ENCODE measurements at regions not wholly inside any gene's neighbourhood (a gene's known extent, or its start where the extent isn't known, plus 50 kb on each side); places are given as distances from the start of the nearest gene placed in this dataset.
"Not testable (repeated sequence)": the region's sequence is repeated elsewhere in the genome, so short reads cannot be mapped to it uniquely, and the experiment has no call there.

DNA sequence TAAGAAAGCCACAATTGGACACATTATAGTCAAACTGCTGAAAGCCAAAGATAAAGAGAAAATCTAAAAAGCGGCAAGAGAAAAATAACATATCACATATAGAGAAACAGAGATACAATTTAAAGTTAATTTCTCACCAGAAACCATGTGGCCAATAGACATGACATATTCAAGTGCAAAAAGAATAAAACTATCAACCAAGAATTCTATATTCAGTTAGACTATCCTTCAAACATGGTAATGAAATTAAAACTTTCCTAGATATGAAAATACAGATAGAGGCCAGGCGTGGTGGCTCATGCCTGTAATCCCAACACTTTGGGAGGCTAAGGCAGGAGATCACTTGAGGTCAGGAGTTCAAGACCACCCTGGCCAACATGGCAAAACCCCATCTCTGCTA is 129.1 kb upstream of the RNF32 start:
- DNase-seq: no peak

DNA sequence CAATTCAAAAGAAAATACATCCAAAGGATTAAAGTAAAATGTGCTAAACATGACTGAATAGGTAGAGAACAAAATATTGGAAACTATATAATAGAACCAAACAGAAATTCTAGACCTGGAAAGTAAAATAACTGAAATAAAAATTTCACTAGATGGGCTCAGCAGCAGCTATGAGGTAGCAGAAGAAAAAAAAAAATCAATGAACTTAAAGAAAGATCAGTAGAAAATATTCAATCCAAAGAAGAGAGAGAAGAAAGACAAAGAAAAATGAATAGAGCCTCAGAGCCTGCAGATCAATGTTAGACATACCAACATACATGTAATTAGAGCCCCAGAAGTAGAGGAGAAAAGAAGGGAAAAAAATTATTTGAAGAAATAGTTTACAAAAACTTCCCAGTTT is 129.6 kb upstream of the RNF32 start:
- no peak for DNase-seq

DNA sequence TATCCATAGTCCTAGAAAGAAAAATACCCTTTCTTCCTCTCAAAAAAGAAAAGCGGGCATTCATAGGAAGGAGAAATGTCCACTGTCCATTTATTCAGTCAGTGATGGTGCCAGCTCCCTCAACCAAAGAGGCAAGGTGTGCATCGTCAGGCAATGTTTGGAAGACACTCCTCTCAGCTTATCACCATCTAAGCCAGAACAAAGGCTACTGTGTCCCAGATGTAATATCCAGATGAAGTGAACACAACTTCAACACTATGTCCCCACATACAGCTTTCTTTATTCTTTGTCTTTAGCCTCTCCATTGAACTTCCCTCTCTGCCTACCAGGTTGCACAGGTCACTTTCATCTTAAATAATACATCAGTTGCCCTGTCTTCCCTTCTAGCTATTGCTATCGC is 131.4 kb upstream of the RNF32 start:
- no peak for DNase-seq

DNA sequence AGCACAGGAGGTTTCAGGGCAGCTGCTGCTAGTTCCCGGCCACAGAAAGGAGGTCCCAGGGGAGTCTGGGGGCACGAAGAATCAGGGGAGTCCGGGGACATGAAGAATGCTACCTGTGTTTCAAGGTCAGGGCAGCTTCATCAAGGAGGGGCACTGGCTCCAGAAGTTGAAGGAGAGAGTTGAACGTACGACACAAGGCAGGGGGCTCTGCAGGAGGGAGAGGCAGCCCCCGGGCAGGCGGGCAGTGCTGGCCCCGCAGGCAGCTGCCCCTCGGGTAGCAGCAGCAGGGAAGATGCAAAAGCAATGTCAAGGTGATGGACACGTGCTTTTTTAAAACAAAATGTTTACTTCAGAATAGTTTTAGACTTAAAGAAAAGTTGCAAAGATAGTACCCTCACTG is 134.7 kb upstream of the RNF32 start:
- DNase-seq: no peak

DNA sequence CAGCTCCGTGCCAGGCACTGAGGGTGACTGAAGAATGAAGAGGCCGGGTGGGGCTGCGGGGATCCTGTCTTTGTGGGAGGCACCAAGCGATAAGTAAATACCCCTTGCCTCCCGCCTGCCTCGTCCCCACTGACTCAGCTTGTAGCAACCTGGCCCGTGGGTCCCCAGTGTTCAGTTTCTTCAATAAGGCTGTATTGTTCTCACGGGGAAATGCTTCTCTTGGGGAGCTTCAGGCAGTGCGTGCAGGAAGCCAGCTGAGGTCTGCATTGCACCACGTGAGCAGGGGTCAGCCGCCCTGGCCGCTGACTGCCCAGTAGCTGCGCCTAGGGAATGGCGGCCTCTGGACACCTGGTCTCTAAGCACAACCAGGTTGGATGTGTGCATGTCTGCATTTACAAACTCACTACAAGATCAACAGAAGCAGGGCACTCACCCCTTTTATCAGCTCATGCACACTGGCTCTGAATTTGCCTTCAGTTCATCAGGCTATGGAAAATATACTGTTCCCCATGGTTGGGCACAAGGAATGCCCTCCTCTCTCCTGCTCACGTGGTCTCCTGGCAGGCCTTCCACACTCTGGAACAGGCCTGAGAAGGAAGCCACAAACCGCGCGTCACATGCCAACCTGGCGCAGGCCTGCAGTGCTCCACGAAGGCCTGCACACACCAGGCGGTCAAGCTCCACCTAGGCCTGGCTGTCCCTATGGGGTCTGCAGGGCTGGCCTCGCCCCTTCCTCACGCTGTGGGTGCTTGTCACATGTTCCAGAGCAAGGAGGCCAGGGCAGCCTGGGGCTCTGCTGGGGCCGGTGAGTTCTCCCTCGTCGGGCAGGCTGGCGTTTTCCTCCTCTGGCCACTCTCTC is 135.7 kb upstream of the RNF32 start:
- no peak for DNase-seq

DNA sequence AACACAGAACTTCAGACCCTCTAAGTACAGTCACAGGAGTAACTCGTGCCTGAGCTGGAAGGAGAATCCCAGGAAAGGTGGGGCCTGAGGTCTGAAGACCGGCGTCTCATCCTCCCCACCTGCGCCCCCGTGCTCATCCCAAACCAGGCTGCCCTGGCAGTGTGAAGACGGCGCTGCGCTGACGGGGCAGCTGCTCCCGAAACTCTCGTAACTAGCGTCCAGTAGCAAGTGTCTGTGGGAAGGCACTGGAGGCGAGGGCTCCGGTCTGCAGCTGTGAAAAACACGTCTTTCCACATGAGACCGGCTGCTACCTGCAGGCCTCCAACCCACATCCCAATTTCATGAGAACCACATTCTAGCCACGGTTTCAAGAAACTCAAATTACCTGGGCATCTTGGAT is 136.6 kb upstream of the RNF32 start:
- no peak for DNase-seq

DNA sequence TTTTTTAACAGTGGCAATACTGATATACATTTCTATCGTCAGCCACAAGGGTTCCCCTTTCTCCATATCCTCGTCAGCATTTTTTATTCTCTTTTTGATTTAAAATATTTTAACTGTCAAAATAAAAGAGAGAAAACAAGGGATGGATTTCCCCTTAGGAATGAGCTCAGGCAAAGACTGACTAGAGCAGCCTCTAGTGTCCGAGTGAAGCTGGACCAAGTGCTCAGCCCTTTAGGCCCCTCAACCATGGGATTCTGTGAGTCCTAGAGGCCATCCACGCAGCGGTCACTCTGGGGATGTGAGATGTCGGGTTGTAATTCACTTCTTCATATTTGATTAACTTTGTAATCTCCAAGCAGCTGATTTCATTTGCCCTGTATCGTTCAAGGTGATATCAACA is 137.4 kb upstream of the RNF32 start:
- no peak for DNase-seq

DNA sequence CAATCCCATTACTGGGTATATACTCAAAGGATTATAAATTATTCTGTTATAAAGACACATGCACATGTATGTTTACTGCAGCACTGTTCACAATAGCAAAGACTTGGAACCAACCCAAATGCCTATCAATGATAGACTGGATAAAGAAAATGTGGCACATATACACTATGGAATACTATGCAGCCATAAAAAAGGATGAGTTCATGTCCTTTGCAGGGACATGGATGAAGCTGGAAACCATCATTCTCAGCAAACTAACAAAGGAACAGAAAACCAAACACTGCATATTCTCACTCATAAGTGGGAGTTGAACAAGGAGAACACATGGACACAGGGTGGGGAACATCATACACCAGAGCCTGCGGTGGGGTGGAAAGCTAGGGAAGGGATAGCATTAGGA is 138.8 kb upstream of the RNF32 start:
- not testable (repeated sequence) for DNase-seq

DNA sequence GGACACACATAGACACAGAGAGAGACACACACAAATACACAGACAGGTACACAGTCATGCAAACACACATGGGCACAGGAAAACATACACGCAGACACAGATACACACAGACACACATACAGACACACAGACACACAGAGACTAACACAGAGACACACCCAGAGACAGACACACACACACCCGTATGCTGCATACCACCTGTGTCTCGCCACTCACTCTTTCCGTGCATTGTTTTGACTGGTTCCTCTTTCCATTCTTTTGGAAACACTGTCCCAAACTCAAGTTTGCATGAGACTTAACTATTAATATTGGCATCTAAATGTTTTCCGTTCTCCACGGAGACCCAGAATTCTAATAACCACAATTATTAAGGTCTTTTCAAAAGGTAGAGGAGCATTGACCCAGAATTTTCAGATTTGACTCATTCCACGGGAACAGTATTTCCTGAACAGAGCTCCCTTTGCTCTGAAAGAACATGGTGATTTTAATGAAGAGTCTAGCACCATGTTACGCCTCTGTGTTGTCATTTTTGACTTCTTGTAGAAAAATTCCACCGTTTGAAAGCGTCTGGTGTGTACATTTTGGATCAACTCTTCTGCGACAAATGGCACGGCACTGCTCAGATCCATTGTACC is 141.2 kb upstream of the RNF32 start:
- no peak for DNase-seq

DNA sequence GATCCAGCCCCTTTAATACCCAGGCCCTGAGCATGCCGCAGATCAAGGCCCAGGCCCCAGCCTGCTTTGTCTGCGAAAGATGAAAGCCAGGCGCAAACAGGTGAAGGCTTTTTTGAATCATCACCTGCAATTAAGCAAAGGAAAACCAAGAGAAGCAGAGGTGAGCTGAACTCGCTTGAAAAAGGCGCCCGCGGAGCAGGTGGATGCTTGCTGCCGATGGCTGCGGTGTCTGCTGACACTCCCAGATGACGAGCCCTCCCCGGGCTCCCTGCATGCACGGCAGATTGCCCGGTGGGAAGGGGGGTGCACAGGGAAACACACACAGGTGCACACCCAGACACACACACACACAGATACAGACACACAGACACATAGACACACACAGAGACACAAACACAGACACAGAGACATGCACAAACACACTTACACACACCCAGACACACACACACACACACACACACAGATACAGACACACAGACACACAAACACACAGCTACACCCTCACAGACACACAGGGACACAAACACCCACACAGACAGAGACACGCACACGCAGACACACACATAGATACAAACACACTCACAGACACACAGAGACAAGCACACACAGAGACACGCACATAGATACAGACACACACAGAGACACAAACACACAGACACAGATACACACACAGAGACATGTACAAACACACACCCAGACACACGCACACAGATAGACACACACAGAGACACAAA is 142.6 kb upstream of the RNF32 start:
- no peak for DNase-seq

DNA sequence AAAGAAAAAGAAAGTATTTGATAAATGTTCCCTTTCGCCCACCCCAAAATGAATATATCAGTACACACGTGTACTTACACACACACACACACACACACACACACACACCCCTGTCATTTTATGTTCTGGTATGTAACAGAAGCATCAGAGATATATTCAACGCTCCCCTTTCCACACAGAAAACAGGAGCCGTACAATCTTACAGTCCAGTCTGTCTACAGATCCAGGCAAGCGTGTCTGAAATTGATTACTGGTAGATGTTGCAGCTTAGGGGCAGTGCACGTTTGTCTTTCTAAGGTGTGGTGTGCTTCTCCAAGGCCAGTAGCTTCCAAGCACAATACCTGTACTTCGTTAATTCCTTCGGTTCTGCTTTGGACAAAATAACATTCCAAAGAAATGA is 143.7 kb upstream of the RNF32 start:
- DNase-seq: no peak

DNA sequence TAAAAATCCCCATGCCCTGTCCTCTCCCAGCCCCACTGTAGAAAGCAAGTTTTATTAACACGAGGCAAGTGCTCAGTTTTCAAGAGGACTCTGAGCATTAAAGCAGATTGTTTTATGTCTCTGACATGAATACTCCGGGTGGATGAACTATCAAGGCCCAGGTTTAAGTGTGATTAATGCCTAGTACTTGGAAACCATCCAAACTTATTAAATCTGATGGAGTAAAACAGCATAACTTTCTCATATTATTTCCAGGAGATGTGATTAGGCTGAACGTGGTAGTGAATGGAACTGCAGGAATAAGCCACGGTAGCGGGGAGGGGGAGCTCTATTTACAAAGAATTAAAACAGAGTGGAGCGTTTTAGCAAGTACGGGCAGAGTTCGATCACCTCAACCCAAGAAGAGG is 144.2 kb upstream of the RNF32 start:
- DNase-seq: no peak

DNA sequence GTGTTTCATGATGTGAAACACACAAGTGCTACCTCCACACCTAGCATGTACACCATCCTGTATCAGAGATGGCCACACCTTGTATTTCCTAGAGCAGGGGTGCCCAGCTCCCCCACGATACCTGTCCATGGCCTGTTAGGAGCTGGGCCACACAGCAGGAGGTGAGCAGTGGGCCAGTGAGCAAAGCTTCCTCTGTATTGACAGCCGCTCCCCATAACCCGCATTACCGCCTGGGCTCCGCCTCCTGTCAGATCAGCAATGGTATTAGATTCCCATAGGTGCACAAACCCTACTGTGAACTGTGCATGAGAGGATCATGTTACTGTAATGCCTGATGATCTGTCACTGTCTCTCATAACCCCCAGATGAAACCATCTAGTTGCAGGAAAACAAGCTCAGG is 145.6 kb upstream of the RNF32 start:
- DNase-seq: no peak

DNA sequence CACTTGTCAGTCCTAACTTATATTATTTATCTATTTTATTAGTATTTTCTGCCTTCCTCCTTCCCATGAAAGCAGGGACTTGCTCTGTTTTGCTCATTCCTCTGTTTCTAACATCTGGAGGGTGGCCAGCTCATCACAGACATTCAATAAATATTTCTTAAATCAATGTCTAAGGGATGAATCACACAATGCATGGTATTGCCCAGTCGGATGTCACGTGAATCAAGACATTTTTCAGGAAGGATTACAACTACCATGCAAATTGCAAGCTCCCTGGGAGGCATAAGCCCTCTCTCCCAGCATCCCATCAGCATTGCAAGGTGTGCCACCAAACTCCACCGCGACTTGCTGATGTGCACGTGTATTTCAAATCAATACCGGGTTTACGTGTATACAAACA is 146.6 kb upstream of the RNF32 start:
- DNase-seq: no peak

DNA sequence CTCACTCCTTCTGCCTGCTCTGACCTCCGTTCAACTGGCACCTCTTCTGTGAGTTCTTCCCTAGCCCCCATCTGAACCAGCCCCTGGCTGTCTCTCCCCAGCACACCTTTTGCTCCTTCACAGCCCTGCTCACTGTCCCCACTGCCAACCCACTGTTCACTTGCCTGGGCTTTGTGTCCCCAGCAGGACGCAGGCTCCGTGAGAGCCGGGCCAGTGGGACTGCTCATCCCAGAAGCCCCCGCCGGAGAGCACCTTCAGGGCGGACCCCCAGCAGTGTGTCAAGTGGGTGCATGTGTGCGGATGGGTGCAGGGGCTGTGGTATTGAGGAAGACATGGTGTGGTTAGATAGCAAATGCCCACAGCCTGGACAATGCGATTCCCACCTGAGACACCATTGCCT is 148.4 kb upstream of the RNF32 start:
- DNase-seq: no peak

DNA sequence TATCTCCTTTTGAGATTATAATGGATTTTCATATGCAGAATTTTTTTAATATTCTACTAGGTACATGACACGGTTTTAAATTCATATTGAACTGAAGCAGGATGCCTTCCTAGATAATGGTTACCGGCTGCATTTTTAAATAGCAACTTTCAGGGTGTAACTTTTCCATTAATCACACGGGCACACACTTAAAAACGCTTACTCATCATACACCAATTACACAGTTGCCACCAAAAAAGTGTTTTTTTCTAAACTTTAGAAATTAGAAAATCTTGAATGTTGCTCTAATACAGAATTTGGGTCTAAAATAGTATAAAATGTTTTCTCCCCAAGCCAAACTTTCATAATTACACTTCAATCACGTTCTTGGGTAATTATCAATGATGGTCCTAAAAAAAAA is 149.1 kb upstream of the RNF32 start:
- no peak for DNase-seq

DNA sequence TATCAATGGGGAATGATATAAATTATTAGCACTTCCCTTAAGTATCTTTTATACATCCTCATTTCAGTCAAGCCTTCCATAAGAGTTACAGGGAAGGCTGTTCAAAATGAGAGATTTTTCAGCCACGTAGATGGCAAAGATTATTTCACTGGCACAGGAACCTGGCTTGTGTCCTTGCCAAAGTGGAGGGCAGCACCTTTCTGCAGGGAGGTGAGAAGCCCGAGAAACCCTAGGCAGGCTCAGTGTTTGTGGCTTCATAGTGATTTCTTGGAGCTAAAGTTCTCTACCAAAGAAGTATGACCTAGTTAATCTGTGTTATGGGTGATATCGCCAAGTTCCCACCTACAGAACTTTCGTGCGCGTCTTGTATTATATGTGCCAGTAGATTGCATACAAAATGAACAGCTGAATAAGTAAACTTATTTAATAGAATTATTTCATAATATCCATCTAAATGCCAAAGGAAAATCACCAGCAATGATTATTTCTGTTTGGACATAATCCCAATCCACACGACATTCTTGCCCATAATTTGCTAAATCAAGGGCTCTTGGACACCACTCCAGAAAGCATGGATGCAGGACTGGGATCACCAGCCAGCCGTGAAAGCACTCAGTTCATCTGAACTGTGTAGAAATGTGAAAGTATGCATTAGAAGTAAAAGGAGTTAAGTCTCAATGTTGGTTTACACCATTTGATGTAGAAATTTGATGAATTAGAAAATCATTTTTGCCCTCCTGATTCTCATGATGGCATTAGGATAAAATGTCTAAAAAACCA is 150.4 kb upstream of the RNF32 start:
- no peak for DNase-seq

DNA sequence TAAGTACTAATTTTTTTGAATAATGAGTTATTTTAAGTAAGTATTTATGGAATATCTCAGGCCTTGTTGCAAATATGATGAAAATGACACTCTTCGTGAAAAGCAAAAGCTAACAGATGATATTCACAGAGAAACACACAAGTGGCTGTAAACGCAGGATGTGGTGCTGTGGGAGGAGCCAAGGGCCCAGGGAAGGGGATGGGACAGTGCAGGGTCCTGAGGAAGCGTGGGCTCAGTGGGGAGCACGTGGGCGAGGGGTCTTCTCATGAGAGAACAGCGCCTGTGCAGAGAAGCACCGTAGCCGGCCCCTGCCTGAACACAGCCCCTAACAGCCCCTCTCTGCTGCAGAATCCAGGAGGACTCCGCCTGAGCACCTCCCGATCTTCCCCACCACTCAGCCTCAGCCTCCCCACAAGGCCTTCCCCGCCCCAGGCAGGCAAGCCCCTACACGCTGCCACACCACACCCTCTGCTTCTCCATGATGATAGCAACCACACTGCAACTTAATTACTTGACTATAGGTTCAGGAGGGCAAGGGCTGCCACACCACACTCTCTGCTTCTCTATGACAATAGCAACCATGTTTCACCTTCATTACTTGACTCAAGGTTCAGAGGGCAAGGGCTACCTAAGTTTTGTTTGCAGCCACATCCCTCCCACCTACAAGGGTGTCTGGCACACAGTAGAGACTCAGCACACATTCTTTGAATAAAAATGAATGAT is 152.6 kb upstream of the RNF32 start:
- no peak for DNase-seq

DNA sequence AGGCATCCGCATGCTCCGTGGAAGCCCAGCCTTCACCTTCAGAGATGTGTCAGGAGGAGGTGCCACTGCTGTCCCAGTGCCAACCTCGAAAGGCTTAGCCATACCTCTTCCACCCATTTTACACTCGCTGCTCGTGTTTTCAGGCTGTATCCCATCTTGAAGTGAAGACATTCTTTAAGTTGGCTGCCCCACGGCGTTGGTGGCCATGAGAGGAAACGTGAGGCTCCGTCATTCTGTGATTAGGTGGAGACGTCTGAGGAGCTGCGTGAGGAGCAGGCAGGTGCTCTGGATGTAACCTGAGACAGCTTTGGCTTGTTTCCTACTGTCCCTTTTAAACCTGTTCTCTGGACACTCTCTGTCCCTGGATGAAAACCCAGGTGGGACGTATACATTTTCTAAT is 159.9 kb upstream of the RNF32 start:
- no peak for DNase-seq

DNA sequence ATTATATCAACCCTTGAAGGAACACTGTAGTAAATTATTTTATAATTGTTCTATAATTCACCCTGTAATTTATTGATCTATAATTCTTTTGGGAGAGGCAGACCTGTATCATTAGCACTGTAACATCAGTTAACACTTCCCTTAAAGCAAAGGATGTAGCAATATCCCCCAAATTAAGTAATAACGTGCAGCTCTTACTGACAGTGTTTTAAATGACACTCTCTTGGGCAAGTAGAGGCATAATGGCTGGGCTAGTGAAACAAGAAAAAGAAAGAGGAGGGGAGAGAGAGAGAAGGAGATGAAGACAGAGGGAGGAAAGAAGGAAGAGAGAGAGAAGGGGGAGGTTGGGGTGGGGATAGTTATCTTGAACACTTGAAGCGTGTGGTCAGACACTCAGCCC is 161.0 kb upstream of the RNF32 start:
- no peak for DNase-seq

DNA sequence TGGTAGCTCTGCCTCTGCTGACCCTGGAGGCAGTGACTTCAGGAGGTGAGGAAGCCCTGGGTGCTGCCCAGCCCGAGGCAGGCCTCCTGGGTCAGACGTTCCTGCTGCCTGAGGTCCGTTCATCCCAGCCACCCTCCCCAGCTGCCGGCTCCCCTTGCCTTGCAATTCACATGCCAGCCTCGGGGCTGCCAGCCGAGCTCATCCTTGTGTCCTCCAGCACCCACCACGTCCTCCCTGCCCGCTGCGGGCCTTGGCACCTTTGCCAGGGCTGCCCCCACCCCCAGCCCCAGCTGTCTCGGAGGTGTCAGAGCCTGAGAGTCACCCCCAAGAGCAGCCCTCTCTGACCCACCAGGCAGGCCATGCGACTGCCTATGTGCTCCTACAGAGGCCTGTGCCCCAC is 162.1 kb upstream of the RNF32 start:
- DNase-seq: no peak

DNA sequence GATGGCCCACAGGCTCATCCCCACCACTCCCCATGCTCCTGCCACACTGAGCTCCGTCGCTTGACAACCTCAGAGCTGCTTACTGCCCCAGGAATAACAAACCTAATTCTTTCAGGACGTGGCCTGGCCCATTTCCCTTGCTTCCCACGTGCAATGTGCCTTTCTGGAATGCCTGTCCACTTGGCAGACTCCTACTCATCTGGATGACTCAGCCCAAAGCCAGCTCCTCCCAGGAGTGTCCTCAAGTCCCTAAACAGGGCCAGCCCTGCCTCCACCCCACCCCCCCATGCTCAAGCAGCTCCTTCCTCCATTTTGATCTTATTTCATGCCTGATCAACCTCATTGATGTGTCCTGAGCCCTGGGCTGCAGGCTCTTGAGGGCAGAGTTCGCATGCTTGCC is 164.9 kb upstream of the RNF32 start:
- DNase-seq: no peak

DNA sequence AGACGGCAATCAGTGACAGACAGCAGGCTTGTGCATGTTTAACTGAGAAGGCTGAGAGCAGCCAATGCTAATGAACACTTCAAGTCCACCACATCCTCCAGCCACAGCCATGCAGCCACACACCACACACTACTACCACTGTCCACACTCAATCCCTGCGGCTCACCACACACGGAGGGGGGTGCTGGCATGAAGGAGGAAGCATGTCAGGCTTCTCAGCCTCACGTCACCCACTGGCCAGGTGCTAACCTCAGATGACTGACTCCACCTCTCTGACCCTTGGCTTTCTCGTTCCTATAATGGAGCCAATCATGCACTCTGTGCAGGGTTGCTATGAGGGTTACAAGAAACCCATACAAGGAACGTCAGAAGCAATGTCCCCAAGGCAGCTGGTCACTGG is 165.4 kb upstream of the RNF32 start:
- no peak for DNase-seq
